ENCODE measurements at regions not wholly inside any gene's neighbourhood (a gene's known extent, or its start where the extent isn't known, plus 50 kb on each side); places are given as distances from the start of the nearest gene placed in this dataset.
"Not testable (repeated sequence)": the region's sequence is repeated elsewhere in the genome, so short reads cannot be mapped to it uniquely, and the experiment has no call there.

- no peak for DNase-seq (ENCODE audit: insufficient read length, low spot score)
- no peak for FAIRE-seq
Measured at GRCh38 chr1:101408212-101409042, 171.6 kb downstream of the S1PR1 start.

- FAIRE-seq, result no peak
- no peak for DNase-seq (ENCODE audit: insufficient read length, low spot score)
Measured at GRCh38 chr1:101409102-101409501, 172.3 kb downstream of the S1PR1 start.

GRCh38 chr1:101410048-101410878, 173.4 kb downstream of the S1PR1 start:
- FAIRE-seq, result no peak
- no peak for DNase-seq (ENCODE audit: insufficient read length, low spot score)

GRCh38 chr1:101420406-101420805, 183.6 kb downstream of the S1PR1 start:
- DNase-seq (ENCODE audit: insufficient read length, low spot score), result no peak
- FAIRE-seq, result no peak

GRCh38 chr1:101428083-101428482, 191.3 kb downstream of the S1PR1 start:
- not testable (repeated sequence) for DNase-seq (ENCODE audit: insufficient read length, low spot score); FAIRE-seq

GRCh38 chr1:101428562-101428961, 191.7 kb downstream of the S1PR1 start:
- DNase-seq (ENCODE audit: insufficient read length, low spot score) (no peak), FAIRE-seq (no peak)

GRCh38 chr1:101431956-101432510, 195.2 kb downstream of the S1PR1 start:
- DNase-seq (ENCODE audit: insufficient read length, low spot score) (no peak), FAIRE-seq (no peak)

- DNase-seq (ENCODE audit: insufficient read length, low spot score) (no peak), FAIRE-seq (no peak)
Measured at GRCh38 chr1:101435831-101436511, 199.2 kb downstream of the S1PR1 start.

- FAIRE-seq, result no peak
- no peak for DNase-seq (ENCODE audit: insufficient read length, low spot score)
Measured at GRCh38 chr1:101437800-101438199, 201.0 kb downstream of the S1PR1 start.

GRCh38 chr1:101438359-101438758, 201.5 kb downstream of the S1PR1 start:
- DNase-seq (ENCODE audit: insufficient read length, low spot score) (no peak), FAIRE-seq (no peak)

- FAIRE-seq, result no peak
- DNase-seq (ENCODE audit: insufficient read length, low spot score), result no peak
Measured at GRCh38 chr1:101440485-101440884, 203.7 kb downstream of the S1PR1 start.

GRCh38 chr1:101444381-101444780, 207.6 kb downstream of the S1PR1 start:
- DNase-seq (ENCODE audit: insufficient read length, low spot score) (no peak), FAIRE-seq (no peak)

GRCh38 chr1:101444873-101445618, 208.2 kb downstream of the S1PR1 start:
- FAIRE-seq, result no peak
- no peak for DNase-seq (ENCODE audit: insufficient read length, low spot score)

- DNase-seq (ENCODE audit: insufficient read length, low spot score), result no peak
- FAIRE-seq, result no peak
Measured at GRCh38 chr1:101448018-101448417, 211.2 kb downstream of the S1PR1 start.

- not testable (repeated sequence) for DNase-seq (ENCODE audit: insufficient read length, low spot score); FAIRE-seq
Measured at GRCh38 chr1:101450691-101451090, 213.9 kb downstream of the S1PR1 start.

- FAIRE-seq (no peak), DNase-seq (ENCODE audit: insufficient read length, low spot score) (no peak)
Measured at GRCh38 chr1:101451888-101452287, 215.1 kb downstream of the S1PR1 start.

GRCh38 chr1:101452825-101453224, 216.0 kb downstream of the S1PR1 start:
- FAIRE-seq (no peak), DNase-seq (ENCODE audit: insufficient read length, low spot score) (no peak)

GRCh38 chr1:101453844-101454243, 217.0 kb downstream of the S1PR1 start:
- FAIRE-seq (no peak), DNase-seq (ENCODE audit: insufficient read length, low spot score) (no peak)

GRCh38 chr1:101455166-101455565, 218.3 kb downstream of the S1PR1 start:
- DNase-seq (ENCODE audit: insufficient read length, low spot score) (no peak), FAIRE-seq (no peak)

GRCh38 chr1:101460739-101461138, 223.9 kb downstream of the S1PR1 start:
- FAIRE-seq (no peak), DNase-seq (ENCODE audit: insufficient read length, low spot score) (no peak)
